HEK293 (cell line): ENCODE measurements at regions not wholly inside any gene's neighbourhood (a gene's known extent, or its start where the extent isn't known, plus 50 kb on each side); places are given as distances from the start of the nearest gene placed in this dataset.

ENCODE experiments used
- ATF2 ChIP-seq: fragments of 450-650 bp; formaldehyde crosslinking; IDR thresholded peaks from 2 replicates; pipeline ENCODE4 v1.5.1; 2016; ENCODE audit warnings: missing biosample characterization, missing genetic modification characterization, low read depth
- ELK4 ChIP-seq: IDR thresholded peaks from 2 replicates; pipeline ENCODE4 v1.6.1; 2011; ENCODE audit warnings: mild to moderate bottlenecking, low read depth, low read length, borderline replicate concordance
- RBAK ChIP-seq: fragments of 450-650 bp; formaldehyde crosslinking; IDR thresholded peaks from 2 replicates; pipeline ENCODE4 v1.5.1; 2016; ENCODE audit warnings: missing biosample characterization, missing genetic modification characterization
- SP2 ChIP-seq: fragments of 450-650 bp; formaldehyde crosslinking; IDR thresholded peaks from 2 replicates; pipeline ENCODE4 v1.5.1; 2016; ENCODE audit warnings: missing biosample characterization, missing genetic modification characterization
- YY1 ChIP-seq: fragments of 450-650 bp; formaldehyde crosslinking; IDR thresholded peaks from 2 replicates; pipeline ENCODE4 v1.5.1; 2018; ENCODE audit warnings: missing biosample characterization, missing genetic modification characterization
- ZBTB7A ChIP-seq: fragments of 450-650 bp; formaldehyde crosslinking; IDR thresholded peaks from 2 replicates; pipeline ENCODE4 v1.5.1; 2016; ENCODE audit warnings: low read depth, missing biosample characterization, missing genetic modification characterization
- ZNF707 ChIP-seq: fragments of 450-650 bp; formaldehyde crosslinking; IDR thresholded peaks from 2 replicates; pipeline ENCODE4 v1.5.1; 2016; ENCODE audit warnings: missing biosample characterization, missing genetic modification characterization
- ZNF777 ChIP-seq: fragments of 450-650 bp; formaldehyde crosslinking; IDR thresholded peaks from 2 replicates; pipeline ENCODE4 v1.5.1; 2017; ENCODE audit warnings: missing biosample characterization, missing genetic modification characterization, borderline replicate concordance
- ZNF830 ChIP-seq: fragments of 450-650 bp; IDR thresholded peaks from 2 replicates; pipeline ENCODE4 v1.5.0; 2018; ENCODE audit warnings: missing biosample characterization, missing genetic modification characterization, low read depth, mild to moderate bottlenecking, moderate library complexity
- TF ChIP-seq, protein P1 (sequence below): fragments of 450-650 bp; formaldehyde crosslinking; IDR thresholded peaks from 2 replicates; pipeline ENCODE4 v1.5.1; 2016; ENCODE audit warnings: missing biosample characterization, missing genetic modification characterization
- TF ChIP-seq, protein P2 (sequence below): fragments of 450-650 bp; formaldehyde crosslinking; IDR thresholded peaks from 2 replicates; pipeline ENCODE4 v1.5.1; 2017; ENCODE audit warnings: missing biosample characterization, missing genetic modification characterization

DNA sequence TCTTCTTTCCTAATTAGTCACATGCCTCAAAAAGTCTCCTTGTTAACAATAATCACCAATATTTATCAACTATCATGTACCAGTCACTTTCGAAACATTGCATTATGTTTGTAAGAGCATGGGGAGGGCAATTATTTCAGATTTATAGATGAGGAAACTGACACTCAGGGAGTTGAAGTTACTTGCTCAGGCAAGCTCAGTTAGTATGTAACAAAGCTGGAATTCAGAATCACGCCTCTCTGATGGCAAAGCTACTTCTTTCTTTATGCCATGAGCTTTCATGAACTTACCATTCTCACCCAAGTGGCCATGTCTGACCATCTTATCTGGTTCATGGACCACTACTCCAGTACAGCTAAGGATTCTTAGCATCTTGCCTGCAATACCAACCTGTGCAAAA is 183.4 kb upstream of the TANK start:
- TF ChIP-seq, protein P1, sequence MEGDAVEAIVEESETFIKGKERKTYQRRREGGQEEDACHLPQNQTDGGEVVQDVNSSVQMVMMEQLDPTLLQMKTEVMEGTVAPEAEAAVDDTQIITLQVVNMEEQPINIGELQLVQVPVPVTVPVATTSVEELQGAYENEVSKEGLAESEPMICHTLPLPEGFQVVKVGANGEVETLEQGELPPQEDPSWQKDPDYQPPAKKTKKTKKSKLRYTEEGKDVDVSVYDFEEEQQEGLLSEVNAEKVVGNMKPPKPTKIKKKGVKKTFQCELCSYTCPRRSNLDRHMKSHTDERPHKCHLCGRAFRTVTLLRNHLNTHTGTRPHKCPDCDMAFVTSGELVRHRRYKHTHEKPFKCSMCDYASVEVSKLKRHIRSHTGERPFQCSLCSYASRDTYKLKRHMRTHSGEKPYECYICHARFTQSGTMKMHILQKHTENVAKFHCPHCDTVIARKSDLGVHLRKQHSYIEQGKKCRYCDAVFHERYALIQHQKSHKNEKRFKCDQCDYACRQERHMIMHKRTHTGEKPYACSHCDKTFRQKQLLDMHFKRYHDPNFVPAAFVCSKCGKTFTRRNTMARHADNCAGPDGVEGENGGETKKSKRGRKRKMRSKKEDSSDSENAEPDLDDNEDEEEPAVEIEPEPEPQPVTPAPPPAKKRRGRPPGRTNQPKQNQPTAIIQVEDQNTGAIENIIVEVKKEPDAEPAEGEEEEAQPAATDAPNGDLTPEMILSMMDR, result no peak
- TF ChIP-seq ELK4, result no peak
- TF ChIP-seq ZNF707 (tag by site-specific recombination), result no peak
- no peak for TF ChIP-seq ZNF830
- TF ChIP-seq, protein P2, sequence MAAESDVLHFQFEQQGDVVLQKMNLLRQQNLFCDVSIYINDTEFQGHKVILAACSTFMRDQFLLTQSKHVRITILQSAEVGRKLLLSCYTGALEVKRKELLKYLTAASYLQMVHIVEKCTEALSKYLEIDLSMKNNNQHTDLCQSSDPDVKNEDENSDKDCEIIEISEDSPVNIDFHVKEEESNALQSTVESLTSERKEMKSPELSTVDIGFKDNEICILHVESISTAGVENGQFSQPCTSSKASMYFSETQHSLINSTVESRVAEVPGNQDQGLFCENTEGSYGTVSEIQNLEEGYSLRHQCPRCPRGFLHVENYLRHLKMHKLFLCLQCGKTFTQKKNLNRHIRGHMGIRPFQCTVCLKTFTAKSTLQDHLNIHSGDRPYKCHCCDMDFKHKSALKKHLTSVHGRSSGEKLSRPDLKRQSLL (tag by site-specific recombination), result no peak
- TF ChIP-seq YY1 (tag by site-specific recombination), result no peak
- no peak for TF ChIP-seq SP2
- no peak for TF ChIP-seq ZBTB7A (tag by site-specific recombination)
- no peak for TF ChIP-seq ZNF777 (tag by site-specific recombination)
- no peak for TF ChIP-seq RBAK (tag by site-specific recombination)
- no peak for TF ChIP-seq ATF2
